Peyer's patch (tissue), 4 donors: ENCODE measurements at regions not wholly inside any gene's neighbourhood (a gene's known extent, or its start where the extent isn't known, plus 50 kb on each side); places are given as distances from the start of the nearest gene placed in this dataset.
"Not testable (repeated sequence)": the region's sequence is repeated elsewhere in the genome, so short reads cannot be mapped to it uniquely, and the experiment has no call there.

Source experiments
- DNase-seq, 3 donors: peaks; one replicate each; pipeline ENCODE4 v3.0.0-alpha.2; 2017 to 2019
- H3K27ac ChIP-seq, 4 donors: fragments of 200-600 bp; sonication (generic); one replicate each; pipeline ENCODE4 v1.5.1; 2016 to 2019
- H3K27me3 ChIP-seq, 2 donors: fragments of 200-600 bp; sonication (generic); one replicate each; pipeline ENCODE4 v1.5.1; 2019
- H3K36me3 ChIP-seq, 3 donors: fragments of 200-600 bp; sonication (generic); one replicate each; pipeline ENCODE4 v1.5.1; 2016 to 2019
- H3K4me1 ChIP-seq, 4 donors: fragments of 200-600 bp; sonication (generic); one replicate each; pipeline ENCODE4 v1.5.1; 2016 to 2019
- H3K4me3 ChIP-seq, 4 donors: fragments of 200-600 bp; sonication (generic); 1 replicate in 3 of 4; 2 replicates in 1 of 4; pipeline ENCODE4 v1.5.1; 2016 to 2019; ENCODE audit warnings: mild to moderate bottlenecking in 1 of 4
- H3K9me3 ChIP-seq, 4 donors: fragments of 200-600 bp; sonication (generic); one replicate each; pipeline ENCODE4 v1.5.1; 2016 to 2019; ENCODE audit warnings: mild to moderate bottlenecking in 1 of 4
- CTCF ChIP-seq, 6 experiments: fragments of 450-650 bp in 4 of 6; fragments of 200-600 bp in 2 of 6; sonication (generic) in 1 of 6; IDR thresholded peaks; one replicate each; pipeline ENCODE4 v1.5.1; 2017 to 2019; ENCODE audit warnings: antibody characterized with exemption in 6 of 6, mild to moderate bottlenecking in 3 of 6, moderate library complexity in 1 of 6
- POLR2A ChIP-seq, 2 donors: fragments of 450-650 bp; IDR thresholded peaks; one replicate each; pipeline ENCODE4 v1.5.1; 2017; ENCODE audit warnings: antibody characterized with exemption in 2 of 2, mild to moderate bottlenecking in 2 of 2, moderate library complexity in 2 of 2

- TF ChIP-seq CTCF (IDR thresholded peaks at IDR 0.05) (no peak), POLR2A (IDR thresholded peaks at IDR 0.05) (no peak)
- no peaks in the 10 kb centered on the region for H3K4me1 ChIP-seq
- no peak for DNase-seq
- no peak overlapping the region for H3K27ac ChIP-seq
- no peaks in the 10 kb centered on the region for H3K27me3 ChIP-seq
- H3K36me3 ChIP-seq = no peaks in the 10 kb centered on the region
- H3K9me3 ChIP-seq = no peaks in the 10 kb centered on the region
- H3K4me3 ChIP-seq = no peak overlapping the region
Observed at GRCh38 chr6:133132466-133132971, 108.6 kb upstream of the EYA4 start.

- no peak for DNase-seq
- TF ChIP-seq POLR2A (IDR thresholded peaks at IDR 0.05) (no peak), CTCF (IDR thresholded peaks at IDR 0.05) (no peak)
- H3K27ac ChIP-seq = no peak overlapping the region
- H3K36me3 ChIP-seq = no peaks in the 10 kb centered on the region
- no peaks in the 10 kb centered on the region for H3K4me1 ChIP-seq
- no peaks in the 10 kb centered on the region for H3K27me3 ChIP-seq
- no peak overlapping the region for H3K4me3 ChIP-seq
- H3K9me3 ChIP-seq = no peaks in the 10 kb centered on the region
Observed at GRCh38 chr6:133136177-133136880, 104.8 kb upstream of the EYA4 start.

- H3K27ac ChIP-seq, DNase-seq, H3K4me1 ChIP-seq, H3K4me3 ChIP-seq, H3K36me3 ChIP-seq, H3K27me3 ChIP-seq, H3K9me3 ChIP-seq: not testable (repeated sequence)
Observed at GRCh38 chr6:133147470-133148184, 93.5 kb upstream of the EYA4 start.

- H3K9me3 ChIP-seq = no peaks in the 10 kb centered on the region
- no peak for DNase-seq
- no peaks in the 10 kb centered on the region for H3K4me1 ChIP-seq
- no peaks in the 10 kb centered on the region for H3K36me3 ChIP-seq
- H3K27ac ChIP-seq = no peak overlapping the region
- H3K27me3 ChIP-seq = no peaks in the 10 kb centered on the region
- TF ChIP-seq CTCF (IDR thresholded peaks at IDR 0.05) (no peak), POLR2A (IDR thresholded peaks at IDR 0.05) (no peak)
- H3K4me3 ChIP-seq = no peak overlapping the region
Observed at GRCh38 chr6:133156689-133157088, 84.5 kb upstream of the EYA4 start.

GRCh38 chr6:133157995-133158394, 83.2 kb upstream of the EYA4 start:
- Histone ChIP-seq H3K36me3 (no peaks in the 10 kb centered on the region), H3K4me1 (no peaks in the 10 kb centered on the region), H3K27ac (no peak overlapping the region), H3K4me3 (no peak overlapping the region), H3K27me3 (no peaks in the 10 kb centered on the region), H3K9me3 (no peaks in the 10 kb centered on the region)
- DNase-seq = no peak
- no peak for TF ChIP-seq CTCF (IDR thresholded peaks at IDR 0.05)
- TF ChIP-seq POLR2A (IDR thresholded peaks at IDR 0.05) = no peak

- TF ChIP-seq POLR2A (IDR thresholded peaks at IDR 0.05) (no peak), CTCF (IDR thresholded peaks at IDR 0.05) (no peak)
- no peak overlapping the region for H3K27ac ChIP-seq
- H3K9me3 ChIP-seq = no peaks in the 10 kb centered on the region
- H3K4me1 ChIP-seq = no peaks in the 10 kb centered on the region
- no peak for DNase-seq
- no peaks in the 10 kb centered on the region for H3K36me3 ChIP-seq
- no peaks in the 10 kb centered on the region for H3K27me3 ChIP-seq
- H3K4me3 ChIP-seq = no peak overlapping the region
Observed at GRCh38 chr6:133159255-133159795, 81.8 kb upstream of the EYA4 start.
